GM19395 (cell line): ENCODE measurements at regions not wholly inside any gene's neighbourhood (a gene's known extent, or its start where the extent isn't known, plus 50 kb on each side); places are given as distances from the start of the nearest gene placed in this dataset.

Source experiments
- ATAC-seq: cut with Tn5 transposase; IDR thresholded peaks from one replicate; pipeline ENCODE4 v1.9.1; 2021; ENCODE audit warnings: mild to moderate bottlenecking, moderate library complexity; ENCODE audit not compliant: unreplicated experiment

- ATAC-seq: no peak
These were observed 104.2 kb downstream of the SNX18 start for GRCh38 chr5:54621709-54622108.

DNA sequence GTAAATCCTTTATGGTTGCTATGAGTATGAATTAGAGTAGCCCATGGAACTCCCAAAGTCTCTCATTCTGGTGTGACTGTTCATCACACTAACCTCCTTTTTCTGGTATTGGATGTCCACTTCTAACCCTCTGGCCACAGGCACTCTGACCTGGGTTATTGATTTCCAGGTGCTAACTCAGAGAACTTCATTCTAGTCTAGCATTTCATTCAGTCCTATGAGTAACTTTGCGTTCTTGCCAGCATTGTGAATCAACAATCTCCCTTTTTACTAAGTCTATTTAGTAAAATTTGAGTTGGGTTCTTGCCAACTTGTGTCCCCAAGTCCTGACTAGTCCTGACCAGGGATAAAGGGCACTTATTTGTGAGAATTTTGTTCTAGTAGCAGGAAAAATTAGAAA lies 103.5 kb downstream of the SNX18 start:
- ATAC-seq: no peak

- no peak for ATAC-seq
These were observed 102.8 kb downstream of the SNX18 start for GRCh38 chr5:54620141-54620933.

DNA sequence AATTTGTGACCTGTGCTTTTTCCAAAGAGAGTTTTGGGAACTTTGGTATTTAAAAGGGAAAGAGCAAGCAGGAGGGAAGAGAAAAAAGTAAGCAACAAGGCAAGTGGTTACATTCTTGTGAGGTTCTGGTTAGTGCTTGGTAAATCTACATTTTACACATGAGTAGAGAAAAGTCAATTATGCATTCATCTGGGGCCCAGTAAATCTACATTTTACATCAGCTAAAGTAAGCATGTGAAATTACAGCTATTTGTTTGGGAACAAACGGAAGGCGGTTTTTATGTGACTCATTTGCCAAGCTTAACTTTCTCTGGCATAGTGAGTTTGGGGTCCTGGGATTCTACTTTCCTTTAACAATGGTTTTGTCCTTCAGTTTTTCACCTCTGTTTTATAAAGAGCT lies 102.2 kb downstream of the SNX18 start:
- no peak for ATAC-seq

- no peak for ATAC-seq
These were observed 99.1 kb downstream of the SNX18 start for GRCh38 chr5:54616518-54617220.

DNA sequence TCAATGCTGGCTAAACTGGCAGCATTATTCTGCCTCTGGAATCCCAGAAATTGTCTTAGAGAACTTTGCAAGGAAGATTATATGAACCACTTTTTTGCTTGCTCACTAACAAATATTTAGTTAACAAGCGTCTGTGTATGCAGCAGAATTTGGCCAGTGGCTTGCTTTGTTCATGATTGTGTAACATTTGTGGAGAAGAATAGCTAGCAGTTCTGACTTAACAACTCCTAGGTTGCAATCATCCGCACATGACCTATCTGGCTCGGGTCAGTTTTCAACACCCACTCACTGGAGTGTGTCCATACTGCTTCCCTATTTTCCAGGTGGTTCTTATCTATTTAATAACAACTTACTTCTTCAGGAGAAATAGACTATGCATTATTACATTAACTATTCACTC lies 98.5 kb downstream of the SNX18 start:
- no peak for ATAC-seq

DNA sequence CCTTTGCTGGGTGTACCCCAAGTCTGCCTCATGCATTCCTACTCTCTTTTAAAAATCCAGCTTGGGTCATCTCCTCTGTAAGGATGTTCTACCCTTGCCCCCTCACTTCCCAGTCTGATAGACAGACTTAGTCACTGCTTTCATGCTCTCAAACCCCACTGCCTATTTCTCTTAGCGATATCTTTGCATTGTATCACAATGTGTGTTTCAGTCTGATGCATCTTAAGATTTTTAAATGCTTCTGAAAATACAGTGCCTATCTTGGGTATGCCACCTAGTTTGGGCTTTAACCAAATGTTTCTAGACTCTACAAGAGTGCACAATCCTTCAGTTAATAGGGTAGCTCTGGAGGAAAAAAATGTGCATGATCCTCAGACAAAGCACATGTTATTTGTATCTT lies 97.8 kb downstream of the SNX18 start:
- ATAC-seq: no peak

DNA sequence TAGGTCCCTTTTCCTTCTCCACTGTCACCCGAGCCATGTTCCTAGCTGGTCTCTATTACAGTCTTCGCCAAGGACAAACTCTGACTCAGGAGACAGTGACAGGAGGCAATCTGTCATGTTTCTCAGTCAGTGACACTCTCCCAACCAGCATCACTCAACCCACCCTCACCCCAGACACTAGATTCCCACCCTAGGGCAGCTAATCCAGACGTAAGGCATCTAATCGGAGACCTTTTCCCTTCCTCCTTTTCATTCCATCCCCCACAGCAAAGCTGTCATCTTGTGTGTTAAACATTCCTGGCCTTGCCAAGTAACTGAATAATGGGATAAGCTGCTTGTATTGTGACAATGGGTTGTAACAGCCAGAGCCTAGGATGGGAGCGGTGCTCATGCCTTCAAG lies 95.2 kb downstream of the SNX18 start:
- ATAC-seq: no peak

DNA sequence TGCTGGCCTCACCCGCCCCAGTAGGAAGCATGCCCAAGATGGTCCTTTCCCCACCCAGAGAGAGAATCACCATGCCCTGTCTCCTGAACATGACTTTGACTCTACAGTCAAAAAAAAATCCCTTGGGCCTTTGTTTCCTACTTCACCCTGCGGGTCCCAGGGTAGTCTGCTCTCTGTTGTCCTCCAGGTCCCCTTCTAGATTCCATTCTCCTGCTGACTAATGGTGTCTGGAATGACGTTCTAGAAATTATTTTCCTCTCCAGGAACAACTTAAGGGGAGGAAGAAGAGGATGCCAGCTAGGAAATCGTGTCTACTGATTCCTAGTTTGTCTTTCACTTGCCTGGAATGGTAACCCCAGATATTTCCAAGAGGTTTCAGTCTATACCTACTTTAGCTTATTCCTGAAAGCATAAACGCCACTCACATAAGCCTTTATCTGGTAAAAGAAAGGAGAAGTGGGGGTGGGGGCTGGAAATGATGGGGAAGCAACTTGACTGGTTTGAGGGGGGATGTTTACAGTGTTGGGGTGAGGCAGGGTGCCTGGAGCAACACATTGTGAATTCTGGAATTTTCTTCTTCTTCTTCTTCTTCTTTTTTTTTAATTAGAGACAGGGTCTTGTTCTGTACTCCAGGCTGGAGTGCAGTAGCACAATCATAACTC lies 93.9 kb downstream of the SNX18 start:
- ATAC-seq: no peak

GRCh38 chr5:54610197-54610944 lies 92.8 kb downstream of the SNX18 start:
- ATAC-seq: peak; percentile 98

GRCh38 chr5:54608423-54609085 lies 91.0 kb downstream of the SNX18 start:
- ATAC-seq: no peak

DNA sequence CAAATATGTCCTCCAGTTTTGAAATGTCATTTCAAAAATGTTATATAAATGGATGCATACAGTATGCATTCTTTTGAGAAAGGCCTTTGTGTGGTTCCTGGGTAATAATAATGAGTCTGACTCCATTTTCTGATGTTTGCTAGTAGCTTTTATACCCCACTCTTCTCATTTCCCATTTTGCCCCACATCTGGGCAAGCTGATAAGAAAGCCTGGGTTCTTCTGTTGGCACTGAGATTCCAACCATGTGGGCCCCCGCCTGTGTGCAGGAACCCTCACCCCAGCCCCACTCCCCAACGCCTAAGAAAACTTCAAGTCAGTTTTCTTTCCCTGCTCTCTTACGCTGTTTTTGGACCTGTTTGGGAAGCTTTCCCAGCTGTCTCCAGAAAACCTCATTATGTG lies 89.4 kb downstream of the SNX18 start:
- no peak for ATAC-seq

DNA sequence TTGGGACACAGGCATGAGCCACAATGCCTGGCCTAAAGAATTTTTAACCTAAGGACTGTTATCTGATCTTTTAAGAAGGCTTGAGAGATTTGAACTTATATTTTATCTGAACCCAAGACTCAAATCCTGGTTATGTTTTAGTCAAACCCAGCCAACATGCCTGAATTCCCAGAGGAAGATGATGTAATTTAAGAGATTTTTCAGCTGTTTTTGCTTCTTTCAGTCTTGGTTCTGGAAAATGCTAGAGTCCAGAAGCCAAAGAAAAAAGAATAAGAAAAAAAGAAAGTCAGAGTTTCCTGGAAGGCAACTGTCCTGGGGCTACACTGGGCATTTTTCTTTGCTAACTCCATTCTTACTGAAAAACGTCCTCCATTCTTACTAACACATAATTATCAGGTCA lies 85.8 kb downstream of the SNX18 start:
- ATAC-seq: no peak

DNA sequence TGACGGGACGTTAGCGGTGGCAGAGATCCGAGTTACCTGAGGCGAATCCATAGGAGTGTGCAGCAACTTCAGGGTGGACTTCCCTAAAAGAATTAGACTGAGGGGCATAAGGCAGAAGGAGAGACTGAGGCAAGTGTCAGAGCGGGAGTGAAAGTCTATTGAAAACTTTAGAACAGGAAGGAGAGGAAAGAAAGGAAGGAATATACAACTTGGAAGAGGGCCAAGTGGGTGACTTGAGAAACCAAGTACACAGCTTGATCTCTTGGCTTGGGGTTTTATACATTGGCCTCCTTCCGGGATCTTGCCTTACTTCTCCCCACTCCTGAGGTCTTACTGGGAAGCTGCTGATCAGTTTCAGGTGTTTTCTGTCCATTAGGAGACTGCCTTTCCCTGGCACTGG lies 84.9 kb downstream of the SNX18 start:
- no peak for ATAC-seq

GRCh38 chr5:54601411-54602230 lies 84.1 kb downstream of the SNX18 start:
- ATAC-seq: no peak
